ENCODE measurements at regions not wholly inside any gene's neighbourhood (a gene's known extent, or its start where the extent isn't known, plus 50 kb on each side); places are given as distances from the start of the nearest gene placed in this dataset.

- TF ChIP-seq, protein P1, sequence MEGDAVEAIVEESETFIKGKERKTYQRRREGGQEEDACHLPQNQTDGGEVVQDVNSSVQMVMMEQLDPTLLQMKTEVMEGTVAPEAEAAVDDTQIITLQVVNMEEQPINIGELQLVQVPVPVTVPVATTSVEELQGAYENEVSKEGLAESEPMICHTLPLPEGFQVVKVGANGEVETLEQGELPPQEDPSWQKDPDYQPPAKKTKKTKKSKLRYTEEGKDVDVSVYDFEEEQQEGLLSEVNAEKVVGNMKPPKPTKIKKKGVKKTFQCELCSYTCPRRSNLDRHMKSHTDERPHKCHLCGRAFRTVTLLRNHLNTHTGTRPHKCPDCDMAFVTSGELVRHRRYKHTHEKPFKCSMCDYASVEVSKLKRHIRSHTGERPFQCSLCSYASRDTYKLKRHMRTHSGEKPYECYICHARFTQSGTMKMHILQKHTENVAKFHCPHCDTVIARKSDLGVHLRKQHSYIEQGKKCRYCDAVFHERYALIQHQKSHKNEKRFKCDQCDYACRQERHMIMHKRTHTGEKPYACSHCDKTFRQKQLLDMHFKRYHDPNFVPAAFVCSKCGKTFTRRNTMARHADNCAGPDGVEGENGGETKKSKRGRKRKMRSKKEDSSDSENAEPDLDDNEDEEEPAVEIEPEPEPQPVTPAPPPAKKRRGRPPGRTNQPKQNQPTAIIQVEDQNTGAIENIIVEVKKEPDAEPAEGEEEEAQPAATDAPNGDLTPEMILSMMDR (IDR thresholded peaks at IDR 0.05 in 8 of 11, conservative IDR thresholded peaks at IDR 0.05 in 3 of 11): no peak
- no peak for TF ChIP-seq POLR2AphosphoS5 (IDR thresholded peaks at IDR 0.05)
Measured at GRCh38 chr13:111022241-111022640, 92.9 kb upstream of the ARHGEF7 start.
